Dendritic cell treated with granulocyte-macrophage colony-stimulating factor and Interleukin-4, amounts not matched to agents 40 ng/mL and 50 ng/mL, for 4 days (primary cell): ENCODE measurements at regions not wholly inside any gene's neighbourhood (a gene's known extent, or its start where the extent isn't known, plus 50 kb on each side); places are given as distances from the start of the nearest gene placed in this dataset.

Source experiments
- H3K27ac Mint-ChIP-seq: one replicate; pipeline ENCODE4 v1.8.0; 2022; ENCODE audit warnings: mild to moderate bottlenecking, mixed read lengths
- H3K27me3 Mint-ChIP-seq: one replicate; pipeline ENCODE4 v1.8.0; 2022; ENCODE audit warnings: mild to moderate bottlenecking, mixed read lengths
- H3K36me3 Mint-ChIP-seq: one replicate; pipeline ENCODE4 v1.8.0; 2022; ENCODE audit warnings: low read depth, mixed read lengths
- H3K4me1 Mint-ChIP-seq: one replicate; pipeline ENCODE4 v1.8.0; 2022; ENCODE audit warnings: low read depth, mixed read lengths
- H3K4me3 Mint-ChIP-seq: one replicate; pipeline ENCODE4 v1.8.0; 2022; ENCODE audit warnings: mild to moderate bottlenecking, moderate library complexity, mixed read lengths
- H3K9me3 Mint-ChIP-seq: one replicate; pipeline ENCODE4 v1.8.0; 2022; ENCODE audit warnings: mixed read lengths
- intact Hi-C: fragments of 100-400 bp; cut with micrococcal nuclease; formaldehyde crosslinking; loops from one replicate; pipeline ENCODE4 v1.15.0; 2022

GRCh38 chr5:93302711-93303110, 278.3 kb downstream of the NR2F1-AS1 start:
- no peaks in the 10 kb centered on the region for H3K4me1 Mint-ChIP-seq
- no peaks in the 10 kb centered on the region for H3K27me3 Mint-ChIP-seq
- intact Hi-C loops, result no loop called here
- no peak overlapping the region for H3K4me3 Mint-ChIP-seq
- no peaks in the 10 kb centered on the region for H3K36me3 Mint-ChIP-seq
- no peak overlapping the region for H3K27ac Mint-ChIP-seq
- no peaks in the 10 kb centered on the region for H3K9me3 Mint-ChIP-seq

- H3K9me3 Mint-ChIP-seq, result peaks cover under 1% of the 10 kb centered on the region
- H3K27me3 Mint-ChIP-seq, result no peaks in the 10 kb centered on the region
- H3K27ac Mint-ChIP-seq, result no peak overlapping the region
- no peaks in the 10 kb centered on the region for H3K4me1 Mint-ChIP-seq
- H3K36me3 Mint-ChIP-seq, result no peaks in the 10 kb centered on the region
- H3K4me3 Mint-ChIP-seq, result no peak overlapping the region
- intact Hi-C loops, result no loop called here
These were observed 280.1 kb downstream of the NR2F1-AS1 start for GRCh38 chr5:93300945-93301344.

GRCh38 chr5:93300309-93300923, 280.6 kb downstream of the NR2F1-AS1 start:
- H3K36me3 Mint-ChIP-seq, result no peaks in the 10 kb centered on the region
- no peak overlapping the region for H3K27ac Mint-ChIP-seq
- intact Hi-C loops, result no loop called here
- no peaks in the 10 kb centered on the region for H3K4me1 Mint-ChIP-seq
- no peaks in the 10 kb centered on the region for H3K27me3 Mint-ChIP-seq
- no peak overlapping the region for H3K4me3 Mint-ChIP-seq
- peaks cover 6% of the 10 kb centered on the region for H3K9me3 Mint-ChIP-seq

GRCh38 chr5:93299681-93300308, 281.2 kb downstream of the NR2F1-AS1 start:
- intact Hi-C loops, result no loop called here

GRCh38 chr5:93297116-93297515, 283.9 kb downstream of the NR2F1-AS1 start:
- H3K27me3 Mint-ChIP-seq, result no peaks in the 10 kb centered on the region
- intact Hi-C loops, result no loop called here
- H3K4me3 Mint-ChIP-seq, result no peak overlapping the region
- no peaks in the 10 kb centered on the region for H3K36me3 Mint-ChIP-seq
- H3K9me3 Mint-ChIP-seq, result peaks cover 9% of the 10 kb centered on the region
- H3K4me1 Mint-ChIP-seq, result no peaks in the 10 kb centered on the region
- no peak overlapping the region for H3K27ac Mint-ChIP-seq

More at GRCh38 chr5:93299681-93300308, 281.2 kb downstream of the NR2F1-AS1 start:
- no peaks in the 10 kb centered on the region for H3K27me3 Mint-ChIP-seq
- H3K27ac Mint-ChIP-seq, result no peak overlapping the region
- H3K4me3 Mint-ChIP-seq, result no peak overlapping the region
- no peaks in the 10 kb centered on the region for H3K36me3 Mint-ChIP-seq
- H3K4me1 Mint-ChIP-seq, result no peaks in the 10 kb centered on the region
- peaks cover 9% of the 10 kb centered on the region for H3K9me3 Mint-ChIP-seq

GRCh38 chr5:93296338-93296737, 284.7 kb downstream of the NR2F1-AS1 start:
- H3K27me3 Mint-ChIP-seq, result no peaks in the 10 kb centered on the region
- intact Hi-C loops, result no loop called here
- H3K27ac Mint-ChIP-seq, result no peak overlapping the region

GRCh38 chr5:93294996-93295395, 286.0 kb downstream of the NR2F1-AS1 start:
- H3K9me3 Mint-ChIP-seq, result peaks cover 16% of the 10 kb centered on the region
- H3K27me3 Mint-ChIP-seq, result no peaks in the 10 kb centered on the region
- H3K4me3 Mint-ChIP-seq, result no peak overlapping the region
- intact Hi-C loops, result no loop called here
- H3K36me3 Mint-ChIP-seq, result no peaks in the 10 kb centered on the region
- H3K27ac Mint-ChIP-seq, result no peak overlapping the region
- H3K4me1 Mint-ChIP-seq, result no peaks in the 10 kb centered on the region

More at GRCh38 chr5:93296338-93296737, 284.7 kb downstream of the NR2F1-AS1 start:
- Mint-ChIP-seq H3K36me3 (no peaks in the 10 kb centered on the region), H3K4me3 (no peak overlapping the region), H3K4me1 (no peaks in the 10 kb centered on the region), H3K9me3 (peaks cover 9% of the 10 kb centered on the region)

GRCh38 chr5:93294199-93294598, 286.8 kb downstream of the NR2F1-AS1 start:
- no peaks in the 10 kb centered on the region for H3K4me1 Mint-ChIP-seq
- H3K9me3 Mint-ChIP-seq, result peaks cover 23% of the 10 kb centered on the region
- H3K27me3 Mint-ChIP-seq, result no peaks in the 10 kb centered on the region
- intact Hi-C loops, result no loop called here
- H3K4me3 Mint-ChIP-seq, result no peak overlapping the region
- no peak overlapping the region for H3K27ac Mint-ChIP-seq
- H3K36me3 Mint-ChIP-seq, result no peaks in the 10 kb centered on the region

GRCh38 chr5:93289942-93290341, 291.1 kb downstream of the NR2F1-AS1 start:
- Mint-ChIP-seq H3K9me3 (peaks cover 41% of the 10 kb centered on the region), H3K4me1 (no peaks in the 10 kb centered on the region), H3K27me3 (no peaks in the 10 kb centered on the region), H3K36me3 (no peaks in the 10 kb centered on the region), H3K27ac (no peak overlapping the region), H3K4me3 (no peak overlapping the region)
- intact Hi-C loops, result no loop called here

- H3K4me1 Mint-ChIP-seq, result no peaks in the 10 kb centered on the region
- intact Hi-C loops, result no loop called here
- no peaks in the 10 kb centered on the region for H3K36me3 Mint-ChIP-seq
- no peaks in the 10 kb centered on the region for H3K27me3 Mint-ChIP-seq
- no peak overlapping the region for H3K27ac Mint-ChIP-seq
- peaks cover 54% of the 10 kb centered on the region for H3K9me3 Mint-ChIP-seq
- no peak overlapping the region for H3K4me3 Mint-ChIP-seq
These were observed 295.6 kb downstream of the NR2F1-AS1 start for GRCh38 chr5:93285461-93285860.

GRCh38 chr5:93281980-93282772, 298.8 kb downstream of the NR2F1-AS1 start:
- Mint-ChIP-seq H3K27ac (no peak overlapping the region), H3K4me3 (no peak overlapping the region), H3K36me3 (no peaks in the 10 kb centered on the region), H3K27me3 (no peaks in the 10 kb centered on the region), H3K4me1 (no peaks in the 10 kb centered on the region), H3K9me3 (peaks cover 37% of the 10 kb centered on the region)
- intact Hi-C loops, result no loop called here

GRCh38 chr5:93280518-93280917, 300.5 kb downstream of the NR2F1-AS1 start:
- intact Hi-C loops, result no loop called here
- no peak overlapping the region for H3K27ac Mint-ChIP-seq
- H3K4me1 Mint-ChIP-seq, result no peaks in the 10 kb centered on the region
- H3K9me3 Mint-ChIP-seq, result peaks cover 21% of the 10 kb centered on the region
- H3K4me3 Mint-ChIP-seq, result no peak overlapping the region
- H3K27me3 Mint-ChIP-seq, result no peaks in the 10 kb centered on the region
- no peaks in the 10 kb centered on the region for H3K36me3 Mint-ChIP-seq

- peaks cover 15% of the 10 kb centered on the region for H3K9me3 Mint-ChIP-seq
- no peaks in the 10 kb centered on the region for H3K36me3 Mint-ChIP-seq
- intact Hi-C loops, result no loop called here
- no peaks in the 10 kb centered on the region for H3K27me3 Mint-ChIP-seq
- H3K4me3 Mint-ChIP-seq, result no peak overlapping the region
- H3K27ac Mint-ChIP-seq, result no peak overlapping the region
- no peaks in the 10 kb centered on the region for H3K4me1 Mint-ChIP-seq
These were observed 301.6 kb downstream of the NR2F1-AS1 start for GRCh38 chr5:93279296-93279963.

- Mint-ChIP-seq H3K27ac (no peak overlapping the region), H3K4me3 (no peak overlapping the region), H3K9me3 (peaks cover 15% of the 10 kb centered on the region), H3K27me3 (no peaks in the 10 kb centered on the region), H3K36me3 (no peaks in the 10 kb centered on the region), H3K4me1 (no peaks in the 10 kb centered on the region)
- intact Hi-C loops, result no loop called here
These were observed 302.1 kb downstream of the NR2F1-AS1 start for GRCh38 chr5:93278896-93279295.
